A204.1 (cell line): ENCODE measurements at regions not wholly inside any gene's neighbourhood (a gene's known extent, or its start where the extent isn't known, plus 50 kb on each side); places are given as distances from the start of the nearest gene placed in this dataset.
"Not testable (repeated sequence)": the region's sequence is repeated elsewhere in the genome, so short reads cannot be mapped to it uniquely, and the experiment has no call there.

ENCODE experiments used
- FAIRE-seq: peaks from 2 replicates; lab custom pipeline; 2012; peaks lifted over from hg19 to GRCh38; lab: Jason Lieb, UNC

DNA sequence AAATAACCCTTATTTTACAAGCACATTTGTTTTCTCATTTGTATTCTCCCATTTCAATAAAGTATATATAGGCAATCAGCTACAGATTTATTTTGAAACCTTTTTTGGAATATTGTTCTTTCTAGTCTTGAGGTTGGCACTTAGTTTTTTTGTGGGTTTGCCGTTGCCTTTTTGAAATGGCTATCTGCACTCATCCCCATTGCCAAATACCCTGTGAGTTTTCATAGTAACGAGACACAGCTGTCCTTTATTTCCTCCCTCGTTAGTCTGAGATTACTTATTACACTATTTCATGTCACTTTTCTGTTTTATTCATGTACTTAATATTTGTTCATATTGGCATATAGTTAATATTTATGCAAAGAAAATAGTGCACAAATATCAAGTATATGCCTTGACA lies 1104.0 kb downstream of the SLC6A15 start:
- no peak for FAIRE-seq

DNA sequence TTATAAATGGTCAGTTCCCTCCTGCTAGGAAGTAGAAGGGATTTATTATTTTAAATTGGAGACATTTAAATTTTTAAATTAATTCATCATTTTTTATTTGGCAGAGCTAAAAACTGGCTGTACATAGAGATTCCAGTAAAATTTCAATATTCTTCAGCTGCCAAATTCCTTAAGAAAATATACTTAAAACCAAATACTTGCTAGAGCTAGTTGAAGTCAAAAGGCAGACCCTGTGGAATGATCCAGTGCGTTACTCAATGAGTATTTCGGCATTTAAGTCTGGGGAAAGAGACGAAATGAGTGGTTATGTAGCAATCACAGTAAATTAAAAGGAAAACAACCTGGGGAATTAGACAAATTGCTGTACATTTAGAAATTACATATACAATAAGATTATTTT lies 1104.7 kb downstream of the SLC6A15 start:
- FAIRE-seq = no peak

DNA sequence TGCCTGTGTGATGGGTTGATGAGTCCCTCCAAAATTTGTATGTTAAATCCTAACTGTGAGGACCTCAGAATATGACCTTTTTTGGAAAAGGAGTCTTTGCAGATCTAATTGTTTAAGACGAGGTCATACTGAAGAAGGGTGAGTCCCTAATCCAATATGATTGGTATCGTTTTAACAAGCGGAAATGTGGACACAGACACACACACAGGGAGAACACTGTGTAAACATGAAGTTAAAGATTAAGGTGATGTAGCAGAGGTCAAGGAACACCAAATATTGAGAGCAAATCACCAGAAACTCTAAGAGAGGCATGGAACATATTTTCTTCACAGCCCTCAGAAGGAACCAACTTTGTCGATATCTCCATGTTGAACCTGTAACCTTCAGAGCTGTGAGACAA lies 1106.7 kb downstream of the SLC6A15 start:
- FAIRE-seq = no peak

DNA sequence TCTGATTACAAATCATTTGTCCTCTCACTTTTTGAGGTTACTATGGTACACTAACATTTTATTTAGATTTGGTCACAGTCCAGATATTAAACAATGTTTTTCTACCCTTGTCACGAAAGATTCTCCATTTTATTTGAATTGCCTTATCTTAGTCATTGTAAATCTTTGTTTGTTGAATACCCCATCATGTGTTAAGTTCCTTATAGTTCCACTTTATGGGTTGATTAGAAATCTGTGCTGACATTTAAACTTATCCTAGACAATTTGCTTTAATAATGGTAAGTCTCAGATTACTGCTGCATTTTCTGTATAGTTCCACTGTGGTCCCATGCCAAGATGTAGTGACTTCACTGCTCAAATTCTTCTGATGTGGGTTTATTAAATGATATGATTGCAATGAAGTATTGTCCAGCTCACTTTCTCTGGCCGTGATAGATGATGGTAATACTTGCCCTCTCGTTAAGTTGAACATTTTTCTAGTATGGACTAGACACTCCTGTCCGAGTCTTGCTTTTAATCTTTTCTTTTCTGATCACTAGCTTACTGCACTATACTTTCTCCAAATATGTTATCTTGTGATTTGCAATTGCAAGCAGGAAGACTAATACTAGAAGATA lies 1107.3 kb downstream of the SLC6A15 start:
- no peak for FAIRE-seq

DNA sequence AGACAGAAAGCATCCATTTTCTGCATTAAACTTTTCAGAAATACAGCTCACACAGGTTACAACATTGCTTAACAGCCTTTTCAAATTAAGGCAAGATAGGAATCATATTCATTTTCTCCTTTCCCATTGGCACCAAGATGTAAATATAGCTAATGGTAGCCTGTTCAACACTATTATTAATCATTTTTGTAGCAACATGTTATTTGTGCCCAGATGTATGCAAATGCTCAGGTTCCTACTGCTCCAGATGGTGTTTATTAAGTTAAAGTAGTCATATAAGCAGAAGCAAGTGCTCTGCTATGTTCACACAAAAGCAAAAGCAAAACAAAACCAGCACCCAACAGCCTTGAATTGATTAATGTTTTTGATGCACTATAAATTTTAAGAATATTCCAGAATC lies 1110.6 kb downstream of the SLC6A15 start:
- no peak for FAIRE-seq

DNA sequence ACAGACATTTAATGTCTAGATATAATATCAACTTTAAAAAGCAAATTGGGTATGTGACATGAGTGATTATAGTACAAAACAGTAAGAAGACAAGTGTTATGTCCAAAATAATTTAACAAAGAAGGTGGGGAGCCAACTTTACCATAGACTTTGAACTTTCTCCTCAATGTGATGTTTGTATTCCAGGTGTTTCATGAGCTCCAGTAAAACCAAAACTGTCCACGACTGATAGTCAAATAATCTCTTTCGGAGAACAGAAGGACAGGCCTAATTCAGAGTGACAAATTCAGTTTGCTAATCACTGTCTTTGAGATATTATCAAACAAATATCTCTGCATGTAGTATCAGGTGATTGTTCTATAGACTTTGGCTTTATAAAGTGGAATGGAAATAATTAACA lies 1112.6 kb downstream of the SLC6A15 start:
- no peak for FAIRE-seq

DNA sequence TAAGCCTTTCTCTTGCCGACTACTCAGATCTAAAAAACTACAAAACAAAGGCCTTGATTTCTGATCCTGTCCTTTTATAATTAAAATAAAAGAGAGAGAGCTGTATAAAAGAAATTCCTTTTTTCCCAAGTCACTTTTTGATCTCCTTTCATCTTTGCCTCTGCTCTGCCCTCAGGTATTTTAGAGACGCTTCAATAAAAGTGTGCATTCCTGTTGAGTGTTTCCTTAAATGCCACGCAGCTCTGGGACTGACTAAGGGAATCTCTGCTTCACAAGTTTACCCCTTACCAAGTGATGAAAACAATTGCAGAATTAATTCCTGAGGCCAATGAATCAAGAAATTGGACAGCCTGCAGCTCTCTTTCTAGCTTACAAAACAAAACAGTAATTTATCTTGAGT lies 1109.8 kb downstream of the TMTC2 start:
- FAIRE-seq = no peak

DNA sequence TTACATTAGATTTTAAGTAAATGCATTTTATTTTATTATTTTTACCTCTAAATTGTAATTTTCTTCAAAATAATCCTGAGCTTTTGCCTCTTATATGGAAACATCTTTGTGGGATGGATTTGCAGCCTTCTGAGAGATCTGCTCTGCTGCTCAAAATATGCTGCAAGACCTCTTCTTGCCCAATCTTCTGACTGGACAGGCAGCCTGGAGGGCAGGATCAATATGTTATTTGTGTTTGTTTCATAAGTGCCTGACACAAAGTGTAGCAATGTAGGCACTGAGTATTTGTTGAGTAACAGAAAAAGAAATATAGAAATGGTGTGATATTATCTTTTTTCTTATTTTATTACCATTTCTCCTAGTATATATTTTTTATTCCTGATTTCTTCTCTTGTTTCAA lies 1106.9 kb downstream of the TMTC2 start:
- FAIRE-seq = no peak

DNA sequence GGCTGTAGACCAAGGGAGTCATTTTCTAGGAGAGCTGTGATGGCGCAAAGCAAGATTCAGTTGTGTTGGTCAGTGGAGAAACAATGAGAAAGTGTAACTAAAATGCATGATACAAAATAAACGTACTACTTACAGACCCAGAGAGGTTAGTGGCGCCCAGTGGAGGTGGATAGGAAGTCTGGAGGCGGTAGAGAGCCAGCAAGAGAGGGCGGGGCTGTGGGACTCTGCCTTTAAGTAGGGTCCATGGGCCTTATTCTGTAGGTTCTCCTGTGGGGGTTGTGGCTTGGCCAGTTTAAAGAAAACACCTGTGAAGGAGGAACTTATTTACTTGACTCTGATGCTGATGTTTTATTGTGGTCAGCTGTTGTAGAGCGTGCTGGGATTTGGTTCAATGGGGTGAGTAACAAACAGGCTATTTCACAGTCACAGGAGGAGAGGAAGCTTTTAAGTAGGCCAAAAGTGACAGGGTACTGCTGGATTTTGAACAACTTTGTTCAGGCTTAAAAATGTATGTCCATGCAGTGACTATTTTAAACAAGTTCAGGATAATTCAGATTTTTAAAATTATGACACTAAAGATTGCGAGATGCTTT lies 1097.7 kb downstream of the TMTC2 start:
- no peak for FAIRE-seq

DNA sequence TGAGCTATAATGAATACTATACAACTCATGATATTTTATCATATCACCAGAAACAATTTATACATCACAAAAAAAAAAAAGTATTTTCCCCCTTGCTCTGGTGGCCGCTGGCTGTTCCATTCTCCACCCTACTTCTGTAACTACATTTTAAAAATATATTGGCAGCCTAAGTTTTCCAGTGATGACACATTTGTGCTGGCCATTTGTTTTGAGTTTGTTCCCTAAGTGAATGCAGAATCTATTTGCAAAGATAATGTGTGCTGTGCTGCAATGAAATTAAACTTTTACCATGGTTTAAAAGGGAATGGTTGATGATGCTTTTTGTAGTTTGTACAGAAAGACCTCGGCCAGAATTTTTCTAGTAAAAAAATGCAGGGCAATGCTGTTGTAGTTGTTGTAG lies 1092.8 kb downstream of the TMTC2 start:
- no peak for FAIRE-seq

DNA sequence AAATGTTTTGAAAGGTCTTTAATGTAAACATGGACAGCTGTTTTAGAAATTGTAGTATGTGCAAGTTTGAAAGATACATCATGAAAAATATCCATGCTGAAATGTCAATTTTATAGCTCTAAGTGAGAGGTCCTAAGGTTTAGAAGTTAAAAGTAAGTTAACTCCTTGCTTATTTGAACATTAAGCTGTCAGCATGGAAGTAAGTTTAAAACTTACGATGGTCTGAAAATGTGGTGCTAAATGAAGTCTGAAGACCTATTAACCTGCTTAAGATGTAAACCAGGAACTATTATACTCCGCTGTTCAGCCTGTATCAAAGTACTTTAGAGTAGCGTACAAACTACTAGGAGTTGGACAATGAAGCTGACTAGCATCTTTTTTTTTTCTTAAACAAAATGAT lies 1082.4 kb downstream of the TMTC2 start:
- no peak for FAIRE-seq

DNA sequence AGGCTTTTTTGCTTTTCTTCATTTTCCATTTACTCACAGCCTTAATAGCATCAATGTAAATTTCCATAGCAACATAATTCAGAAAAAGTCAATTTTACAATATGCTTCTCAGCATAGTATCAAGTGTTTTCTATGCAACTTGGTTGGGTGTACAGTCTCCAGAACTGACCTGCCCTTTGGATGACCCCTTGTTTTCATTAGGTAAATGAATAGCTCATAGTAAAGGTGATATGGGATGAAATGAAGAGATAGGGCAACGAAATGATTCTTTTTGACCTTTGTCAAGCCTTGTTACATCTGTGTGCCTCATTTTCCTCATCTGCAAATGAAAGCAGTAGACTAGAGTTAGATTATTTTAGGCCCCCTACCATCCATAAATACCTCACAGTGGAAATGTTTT lies 1081.0 kb downstream of the TMTC2 start:
- FAIRE-seq = no peak

DNA sequence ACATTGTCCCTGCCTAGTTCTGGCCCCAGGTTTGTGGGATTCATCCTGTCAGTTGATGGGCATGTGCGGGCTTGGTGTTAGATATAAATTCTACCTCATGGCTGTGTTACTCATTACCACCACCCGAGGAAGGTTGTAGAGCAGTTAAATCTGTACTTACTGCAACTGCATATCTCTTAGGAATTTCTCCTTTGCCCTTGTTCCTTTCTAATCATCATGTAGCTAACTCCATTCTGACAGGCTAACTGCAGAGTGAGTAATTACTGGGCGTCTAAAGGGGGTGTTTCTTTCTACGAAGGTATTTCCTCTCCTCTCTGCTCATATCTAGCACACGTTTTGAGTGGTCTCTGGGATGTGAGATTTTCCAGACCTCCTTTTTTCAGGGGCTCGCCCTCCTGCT lies 1076.7 kb downstream of the TMTC2 start:
- FAIRE-seq = no peak

DNA sequence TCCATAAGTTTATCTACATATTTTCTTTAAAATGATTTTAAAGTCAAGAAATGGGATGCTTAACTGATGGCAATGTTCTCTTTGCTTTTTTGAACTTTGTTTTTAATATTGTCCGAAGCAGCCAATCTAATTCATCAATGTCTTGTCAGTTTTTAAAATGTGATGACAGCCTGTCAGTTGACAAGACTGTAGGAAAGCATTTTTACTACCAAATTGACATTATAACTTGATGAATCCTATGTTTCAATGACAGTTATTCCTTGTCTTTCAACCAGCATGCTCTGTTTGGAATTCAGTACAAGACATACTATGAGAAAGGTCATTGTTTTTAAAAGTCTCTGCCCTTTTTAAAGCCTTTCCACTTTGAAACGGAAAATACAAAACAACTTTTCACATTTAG lies 1073.2 kb downstream of the TMTC2 start:
- FAIRE-seq = no peak

DNA sequence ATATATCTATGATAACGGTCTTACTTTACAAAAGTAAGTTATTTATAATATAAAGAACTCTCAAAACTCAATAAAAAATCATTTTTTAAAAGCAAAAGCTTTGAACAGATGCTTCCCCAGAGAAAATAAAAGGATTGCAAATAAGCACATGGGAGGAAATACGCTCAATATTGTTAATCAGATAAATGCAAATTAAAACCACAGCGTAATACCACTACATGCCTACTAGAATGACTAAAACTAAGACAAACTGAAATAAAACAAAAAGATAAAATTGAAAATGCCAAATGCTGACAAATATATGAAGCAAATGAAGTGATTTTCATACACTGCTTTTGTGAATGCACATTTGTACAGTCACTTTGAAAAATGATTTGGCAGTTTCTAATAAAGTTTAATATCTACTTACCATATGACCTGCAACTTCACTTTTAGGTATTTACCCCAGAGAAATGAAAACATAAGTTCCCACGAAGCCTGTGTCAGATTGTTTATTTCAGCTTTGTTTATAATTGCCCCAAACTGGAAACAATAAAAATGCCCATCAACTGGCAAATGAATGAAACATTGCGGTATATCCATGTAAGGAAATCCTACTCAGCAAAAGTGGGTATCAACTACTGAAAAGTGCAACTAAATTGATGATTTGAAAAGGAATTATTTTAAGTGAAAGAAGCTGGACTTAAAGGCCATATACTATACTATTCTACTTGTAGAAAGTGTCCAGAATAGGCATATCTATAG lies 1072.4 kb downstream of the TMTC2 start:
- no peak for FAIRE-seq

DNA sequence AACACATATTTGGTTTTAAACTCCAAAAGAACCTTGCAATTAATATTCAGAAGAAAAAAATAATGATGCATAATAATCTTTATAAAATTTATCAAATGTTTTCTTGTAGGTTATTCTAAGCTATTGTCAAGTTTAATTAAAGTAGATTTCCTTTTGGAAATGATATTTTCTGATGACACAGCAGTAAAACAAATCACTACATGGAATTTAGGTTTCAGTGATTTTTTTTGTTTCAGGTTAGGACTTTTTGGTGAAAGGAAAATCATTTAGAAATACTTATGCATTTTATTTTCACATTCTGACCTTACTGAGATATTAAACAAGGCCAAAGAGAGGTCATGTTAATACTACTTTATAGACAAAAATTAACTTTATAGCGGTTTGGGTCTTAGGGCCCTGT lies 1067.2 kb downstream of the TMTC2 start:
- no peak for FAIRE-seq

DNA sequence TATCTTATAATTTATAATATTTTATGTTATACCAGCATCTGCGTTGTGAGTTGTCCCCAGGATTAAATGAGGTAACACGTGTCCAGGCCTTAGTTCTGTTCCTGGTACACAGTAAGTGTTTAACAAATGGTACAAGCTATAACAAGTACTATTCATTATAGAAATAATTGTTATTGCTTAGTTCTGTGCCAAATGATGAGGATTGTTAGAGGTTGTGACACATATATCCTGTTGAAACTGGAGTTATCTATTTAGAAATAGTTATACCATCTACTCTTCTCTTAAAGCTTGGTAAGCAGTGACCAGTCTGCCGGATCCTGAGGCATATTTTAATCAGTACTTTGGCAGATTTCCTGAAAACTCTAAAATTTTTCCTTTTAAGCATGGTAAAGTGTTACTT lies 1066.5 kb downstream of the TMTC2 start:
- no peak for FAIRE-seq

DNA sequence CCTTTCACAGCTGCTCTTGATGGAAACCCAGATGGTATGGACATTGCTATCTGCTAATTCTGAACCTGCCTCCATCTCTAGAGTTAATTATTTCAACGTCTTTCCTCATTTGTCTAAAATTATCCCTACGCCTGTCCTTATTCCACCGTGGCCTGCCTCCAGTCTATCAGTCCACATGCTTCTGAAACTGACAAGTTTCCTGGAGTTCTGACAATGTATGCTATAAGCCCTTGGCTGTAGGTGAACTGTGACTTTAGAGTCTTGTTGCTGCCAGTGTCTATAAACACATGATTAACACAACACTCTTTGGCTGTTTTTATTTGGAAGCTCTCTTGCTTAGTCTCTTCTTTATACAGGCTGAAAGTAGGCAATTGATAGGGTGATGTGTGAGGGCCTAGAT lies 1052.9 kb downstream of the TMTC2 start:
- FAIRE-seq = no peak

DNA sequence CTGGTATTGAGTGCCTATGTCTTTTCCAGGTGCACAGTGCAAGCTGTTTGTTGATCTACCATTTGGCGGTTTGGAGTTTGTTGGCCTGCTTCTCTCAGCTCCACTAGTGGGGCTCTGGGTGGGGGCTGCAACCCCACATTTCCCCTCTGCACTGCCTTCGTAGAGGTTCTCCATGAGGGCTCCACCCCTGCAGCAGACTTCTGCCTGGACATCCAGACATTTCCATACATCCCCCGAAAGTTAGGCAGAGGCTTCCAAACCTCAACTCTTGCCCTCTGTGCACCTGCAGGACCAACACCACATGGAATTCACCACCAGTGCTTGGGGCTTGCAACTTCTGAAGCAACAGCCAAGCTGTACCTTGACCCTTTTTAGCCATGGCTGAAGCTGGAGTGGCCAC lies 1024.1 kb downstream of the TMTC2 start:
- FAIRE-seq = no peak

DNA sequence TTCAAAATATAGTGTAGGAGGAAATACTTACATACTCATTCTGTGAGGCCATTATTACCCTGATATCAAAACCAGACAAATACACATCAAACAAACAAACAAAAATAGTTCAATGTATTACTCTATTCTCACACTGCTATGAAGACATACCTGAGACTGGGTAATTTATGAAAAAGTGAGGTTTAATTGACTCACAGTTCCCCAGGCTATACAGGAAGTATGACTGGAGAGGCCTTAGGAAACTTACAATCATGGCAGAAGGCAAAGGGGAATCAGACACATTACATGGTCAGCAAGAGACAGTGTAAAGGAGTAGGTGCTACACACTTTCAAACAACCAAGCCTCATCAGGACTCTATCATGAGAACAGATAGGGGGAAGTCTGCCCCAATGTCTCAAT lies 1023.2 kb downstream of the TMTC2 start:
- no peak for FAIRE-seq

DNA sequence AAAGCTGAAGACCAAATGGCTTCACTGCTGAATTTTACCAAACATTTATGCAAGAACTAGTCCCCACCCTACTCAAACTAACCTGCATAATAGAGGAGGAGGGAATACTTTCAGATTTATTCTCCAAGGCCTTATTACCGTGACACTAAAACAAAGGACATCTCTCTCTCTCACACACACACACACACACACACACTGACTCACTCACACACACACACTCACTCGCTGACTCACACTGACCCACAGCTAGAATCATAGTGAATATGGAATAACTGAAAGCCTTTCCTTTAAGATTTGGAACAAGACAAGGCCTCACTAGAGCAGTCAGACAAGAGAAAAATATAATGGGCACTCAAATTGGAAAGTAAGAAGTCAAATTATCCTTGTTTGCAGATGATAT lies 1014.1 kb downstream of the TMTC2 start:
- no peak for FAIRE-seq

DNA sequence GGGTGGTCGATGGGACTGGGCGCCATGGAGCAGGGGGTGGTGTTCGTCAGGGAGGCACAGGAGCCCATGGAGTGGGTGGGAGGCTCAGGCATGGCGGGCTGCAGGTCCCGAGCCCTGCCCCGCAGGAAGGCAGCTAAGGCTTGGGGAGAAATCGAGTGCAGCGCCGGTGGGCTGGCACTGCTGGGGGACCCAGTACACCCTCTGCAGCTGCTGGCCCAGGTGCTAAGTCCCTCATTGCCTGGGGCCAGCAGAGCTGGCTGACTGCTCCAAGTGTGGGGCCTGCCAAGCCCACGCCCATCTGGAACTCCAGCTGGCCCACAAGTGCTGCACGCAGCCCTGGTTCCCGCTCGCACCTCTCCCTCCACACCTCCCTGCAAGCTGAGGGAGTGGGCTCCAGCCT lies 1009.6 kb downstream of the TMTC2 start:
- not testable (repeated sequence) for FAIRE-seq

DNA sequence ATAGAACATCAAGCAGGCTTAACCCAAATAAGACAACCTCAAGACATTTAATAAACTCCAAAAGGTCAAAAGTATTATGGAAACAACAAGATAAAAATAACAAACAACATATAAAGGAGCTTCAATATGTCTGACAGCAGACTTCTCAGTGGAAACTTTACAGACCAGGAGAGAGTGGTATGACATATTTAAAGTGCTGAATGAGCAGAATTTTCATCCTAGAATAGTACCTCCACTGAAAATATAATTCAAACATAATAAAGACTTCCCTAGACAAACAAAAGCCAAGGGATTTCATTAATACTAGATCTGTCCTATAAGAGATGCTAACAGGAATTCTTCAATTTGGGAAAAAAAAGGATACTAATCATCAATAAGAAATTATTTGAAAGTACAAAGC lies 1005.0 kb downstream of the TMTC2 start:
- no peak for FAIRE-seq

DNA sequence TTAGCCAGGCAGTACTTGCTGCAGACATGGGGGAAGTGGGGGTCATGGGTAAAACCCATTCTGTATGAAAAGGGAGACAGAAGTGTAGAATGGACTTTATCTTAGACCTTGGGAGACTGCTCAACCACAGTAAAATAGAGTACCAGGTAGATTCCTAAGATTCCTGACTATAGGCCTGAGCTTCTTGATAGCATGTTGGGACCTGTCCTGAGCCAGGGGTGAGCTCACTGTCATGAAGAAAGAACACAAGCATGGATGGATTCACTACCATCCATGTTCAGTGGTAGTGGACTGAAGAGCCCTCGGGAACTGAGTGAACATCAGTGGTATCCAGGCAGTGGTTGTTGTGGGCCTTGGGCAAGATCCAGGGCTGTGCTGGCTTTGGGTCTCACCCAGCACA lies 1003.8 kb downstream of the TMTC2 start:
- no peak for FAIRE-seq
